HG03064 (cell line): ENCODE measurements at regions not wholly inside any gene's neighbourhood (a gene's known extent, or its start where the extent isn't known, plus 50 kb on each side); places are given as distances from the start of the nearest gene placed in this dataset.

Experiments
- ATAC-seq: cut with Tn5 transposase; IDR thresholded peaks from one replicate; pipeline ENCODE4 v1.9.1; 2021; ENCODE audit warnings: low read depth; ENCODE audit not compliant: unreplicated experiment

DNA sequence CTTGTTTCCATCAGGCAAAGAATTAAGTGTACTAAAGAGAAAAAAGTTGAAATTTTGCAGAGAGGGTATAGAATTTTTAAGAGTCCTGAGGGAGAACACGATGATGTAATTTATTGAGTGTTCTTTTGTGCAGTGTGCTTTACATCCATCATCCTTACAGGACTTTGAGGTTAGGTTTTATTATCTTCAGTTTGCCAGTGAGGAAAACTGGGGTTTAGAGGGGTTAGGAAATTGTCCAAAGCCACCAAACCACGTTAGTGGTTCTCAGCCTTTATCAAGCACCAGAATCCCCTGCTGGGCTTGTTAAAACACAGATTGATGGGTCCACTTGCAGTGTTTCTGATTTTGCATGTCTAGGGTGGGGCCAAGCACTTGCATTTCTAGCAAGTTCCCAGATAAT lies 277.5 kb downstream of the KCNS3 start:
- no peak for ATAC-seq

DNA sequence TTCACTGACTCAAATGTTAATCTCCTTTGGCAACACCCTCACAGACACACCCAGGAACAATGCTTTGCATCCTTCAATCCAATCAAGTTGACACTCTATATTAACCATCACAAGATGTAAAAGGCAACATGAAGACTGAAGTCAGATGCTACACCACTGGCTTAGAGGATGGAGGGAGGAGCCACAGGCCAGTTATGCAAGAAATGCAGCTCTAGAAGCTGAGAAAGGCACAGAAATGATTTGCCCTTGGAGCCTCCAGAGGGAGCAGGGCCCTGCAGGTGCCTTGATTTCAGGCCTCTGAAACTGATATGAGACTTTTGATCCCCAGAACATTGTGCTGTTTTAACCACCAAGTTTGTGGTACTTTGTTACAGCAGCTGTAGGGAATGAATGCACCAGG lies 276.3 kb downstream of the KCNS3 start:
- no peak for ATAC-seq

DNA sequence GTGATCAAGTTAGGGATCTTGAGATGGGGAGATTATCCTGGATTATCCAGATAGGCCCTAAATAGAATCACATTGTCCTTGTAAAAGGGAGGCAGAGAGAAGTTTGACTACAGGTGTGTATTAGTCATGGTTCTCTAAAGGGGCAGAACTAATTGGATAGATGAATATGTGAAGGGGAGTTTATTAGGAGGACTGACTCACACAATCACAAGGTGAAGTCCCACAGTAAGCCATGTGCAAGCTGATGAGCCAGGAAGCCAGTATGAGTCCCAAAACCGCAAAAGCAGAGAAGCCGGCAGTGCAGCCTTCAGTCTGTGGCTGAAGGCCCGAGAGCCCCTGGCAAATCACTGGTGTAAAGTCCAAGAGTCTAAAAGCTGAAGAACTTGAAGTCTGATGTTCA lies 275.8 kb downstream of the KCNS3 start:
- ATAC-seq: no peak

DNA sequence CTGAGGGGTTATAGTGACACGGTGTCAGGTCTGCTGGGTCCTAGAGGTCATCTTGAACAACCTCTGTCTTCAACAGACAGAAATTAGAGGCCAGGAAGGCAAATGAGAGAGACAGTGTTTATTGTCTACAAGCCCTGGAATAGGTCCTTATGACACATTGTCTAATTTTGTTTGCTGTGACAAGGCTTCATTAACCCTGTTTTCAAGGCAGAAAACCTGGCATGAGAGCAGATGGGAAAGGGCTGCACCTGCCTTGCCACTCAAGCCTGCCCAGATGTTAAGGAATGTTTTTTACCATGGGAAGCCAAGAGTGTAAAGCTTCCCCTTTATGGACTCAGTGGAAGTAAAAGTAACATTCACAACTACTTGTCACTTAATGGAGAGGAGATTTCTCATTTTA lies 275.3 kb downstream of the KCNS3 start:
- ATAC-seq: no peak

DNA sequence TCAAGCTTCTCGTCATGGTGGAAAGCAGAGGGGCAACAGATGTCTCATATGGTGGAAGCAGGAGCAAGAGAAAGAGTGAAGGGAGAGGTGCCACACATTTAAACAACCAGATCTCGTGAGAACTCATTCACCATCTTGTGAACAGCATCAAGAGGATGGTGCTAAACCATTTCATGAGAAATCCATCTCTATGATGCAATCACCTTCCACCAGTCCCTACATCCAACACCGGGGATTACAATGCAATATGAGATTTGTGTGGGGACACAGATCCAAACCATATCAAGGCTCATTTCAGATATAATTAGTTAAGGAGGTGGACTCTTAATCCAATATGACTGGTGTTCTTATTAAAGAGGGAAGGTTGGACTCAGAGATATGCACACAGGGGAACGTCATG lies 272.8 kb downstream of the KCNS3 start:
- ATAC-seq: no peak

DNA sequence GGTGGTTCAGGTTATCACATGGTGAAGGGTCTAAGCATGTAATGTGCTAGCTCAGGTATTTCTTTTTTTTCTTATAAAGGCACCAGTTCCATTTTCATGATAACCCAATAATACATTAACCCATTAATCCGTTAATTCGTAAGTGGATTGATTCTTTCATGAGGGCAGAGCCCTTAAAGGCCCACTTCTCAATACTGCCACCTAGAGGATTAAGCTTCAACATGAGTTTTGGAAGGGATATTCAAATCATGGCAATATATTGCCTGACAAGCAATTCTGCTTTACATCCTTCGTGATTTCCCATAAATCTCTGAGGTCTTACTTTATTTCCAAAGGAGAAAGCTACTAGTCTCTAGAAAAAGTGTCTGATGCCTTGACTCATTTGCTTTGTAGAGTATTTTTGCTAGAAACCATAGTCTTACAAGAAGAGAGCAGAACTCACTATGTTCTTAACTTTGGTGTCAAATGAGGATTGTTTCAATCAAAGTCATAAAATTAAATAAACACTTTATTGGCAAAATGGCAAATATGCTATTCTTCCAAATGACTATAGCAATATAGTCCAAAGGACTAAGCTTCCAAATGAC lies 271.3 kb downstream of the KCNS3 start:
- ATAC-seq: peak; percentile 81

DNA sequence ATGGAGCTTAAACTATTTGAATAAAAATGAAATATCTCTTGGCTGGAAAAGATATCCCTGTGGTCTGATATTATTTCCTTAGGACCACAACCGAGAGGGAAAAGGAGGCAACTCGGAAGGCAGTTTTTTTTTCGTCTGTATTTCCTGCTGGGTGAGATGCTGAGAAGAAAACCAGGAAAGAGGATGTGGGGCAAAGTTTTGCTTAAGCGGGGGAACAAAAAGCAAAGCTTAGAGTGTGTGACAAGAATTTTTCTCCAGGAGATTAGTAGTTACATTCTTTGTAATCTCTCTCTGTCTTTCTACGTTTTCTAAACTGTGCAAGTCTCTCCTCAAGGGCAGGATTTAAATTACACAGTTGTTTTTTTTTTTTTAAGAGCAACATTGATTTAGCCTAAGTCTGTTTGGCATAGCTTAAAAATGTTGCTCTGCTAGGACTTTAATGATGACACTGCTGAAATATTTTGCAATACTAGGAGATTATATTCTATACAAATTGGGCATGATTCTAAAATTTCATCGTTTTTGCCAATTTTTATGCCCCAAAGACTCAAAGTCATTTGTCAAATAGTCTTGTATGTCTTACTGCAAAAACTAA lies 258.5 kb downstream of the KCNS3 start:
- no peak for ATAC-seq

DNA sequence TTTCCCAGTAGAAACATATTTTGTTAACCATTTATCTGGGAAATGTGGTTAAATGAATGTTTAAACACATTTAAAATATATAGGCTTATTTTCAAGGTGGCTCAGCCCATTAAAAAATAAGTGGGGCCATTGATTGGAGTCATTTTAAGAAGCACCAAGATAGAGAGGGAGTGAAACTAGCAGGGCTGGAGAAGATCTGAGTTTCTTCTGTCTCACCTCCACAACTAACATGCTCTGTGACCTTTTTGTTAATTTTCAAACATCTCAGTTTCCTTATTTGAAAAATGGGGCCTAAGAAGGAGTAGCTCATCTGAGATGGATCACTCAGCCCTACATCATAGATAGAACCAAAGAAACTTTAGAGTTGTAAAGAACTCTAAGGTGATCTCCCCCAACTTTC lies 254.8 kb downstream of the KCNS3 start:
- ATAC-seq: no peak

DNA sequence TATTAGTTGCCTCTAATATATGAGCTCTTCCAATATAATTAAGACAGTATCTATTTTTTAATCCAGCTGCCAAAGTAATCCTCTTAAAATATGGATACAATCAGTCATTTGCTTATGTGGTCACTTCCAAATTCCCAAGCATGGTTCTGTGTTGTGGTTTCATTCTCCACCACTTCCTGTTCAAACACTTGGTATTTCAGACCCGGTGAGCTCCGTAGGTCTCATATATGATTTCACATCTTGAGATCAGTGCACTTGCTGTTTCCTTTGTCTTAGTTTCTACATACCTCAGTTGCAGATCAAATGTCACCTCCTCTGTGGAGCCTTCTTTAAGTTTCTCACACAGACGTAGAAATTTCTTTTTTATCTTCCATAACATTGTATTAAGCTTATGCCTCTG lies 254.2 kb downstream of the KCNS3 start:
- ATAC-seq: no peak

DNA sequence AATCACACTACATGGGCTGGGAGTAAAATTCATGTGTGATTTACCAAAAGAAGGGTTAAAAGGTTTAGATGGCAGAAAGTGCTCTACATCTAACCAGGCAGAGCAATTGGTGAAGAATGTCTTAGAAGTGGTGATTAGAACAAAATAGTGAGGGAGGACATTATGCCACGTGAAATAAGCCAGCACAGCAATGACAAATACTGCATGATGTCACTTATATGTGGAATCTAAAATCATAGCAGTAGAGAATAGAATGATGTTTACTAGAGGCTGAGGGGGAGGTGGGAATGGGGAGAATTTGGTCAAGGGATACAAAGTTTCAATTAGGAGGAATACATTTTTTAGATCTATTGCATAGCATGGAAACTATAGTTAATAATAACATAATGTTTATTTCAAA lies 253.3 kb downstream of the KCNS3 start:
- ATAC-seq: no peak

DNA sequence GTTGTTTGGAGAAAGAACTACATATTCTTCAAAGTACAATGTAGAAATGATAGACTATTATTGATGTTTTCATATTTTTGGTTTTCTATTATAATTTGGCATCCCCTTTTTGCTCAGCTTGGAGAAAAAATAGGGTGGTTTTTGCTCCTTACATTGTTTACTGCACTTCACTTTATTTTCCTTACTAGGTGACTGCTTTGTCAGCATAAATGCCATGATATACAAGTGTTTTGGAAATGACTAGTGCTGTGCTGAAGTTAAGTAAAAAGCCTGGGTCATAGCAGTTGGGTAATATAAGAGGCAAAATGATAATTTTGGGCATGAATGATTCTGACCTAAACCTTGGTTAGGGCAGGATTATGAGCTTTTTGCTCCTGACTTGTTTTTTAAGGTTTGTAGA lies 250.9 kb downstream of the KCNS3 start:
- ATAC-seq: no peak

DNA sequence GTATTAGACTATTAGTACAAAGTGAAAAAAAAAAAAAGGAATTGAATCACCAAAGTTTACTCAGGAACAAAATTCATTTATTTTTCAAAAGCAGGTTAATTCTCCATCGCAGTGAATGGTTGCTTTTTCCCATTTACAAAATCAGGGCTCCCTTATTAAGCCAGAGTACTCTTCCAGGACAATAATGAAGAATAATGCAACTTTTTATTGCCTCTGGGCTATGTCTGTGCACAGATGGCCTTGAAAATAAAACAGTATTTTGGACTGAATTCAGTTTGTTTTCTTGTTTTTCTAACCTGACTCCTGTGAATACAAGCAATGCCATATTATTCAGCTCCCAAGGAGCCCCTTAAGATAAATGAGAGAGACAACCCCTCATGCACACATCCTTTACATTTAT lies 246.8 kb downstream of the KCNS3 start:
- ATAC-seq: no peak

DNA sequence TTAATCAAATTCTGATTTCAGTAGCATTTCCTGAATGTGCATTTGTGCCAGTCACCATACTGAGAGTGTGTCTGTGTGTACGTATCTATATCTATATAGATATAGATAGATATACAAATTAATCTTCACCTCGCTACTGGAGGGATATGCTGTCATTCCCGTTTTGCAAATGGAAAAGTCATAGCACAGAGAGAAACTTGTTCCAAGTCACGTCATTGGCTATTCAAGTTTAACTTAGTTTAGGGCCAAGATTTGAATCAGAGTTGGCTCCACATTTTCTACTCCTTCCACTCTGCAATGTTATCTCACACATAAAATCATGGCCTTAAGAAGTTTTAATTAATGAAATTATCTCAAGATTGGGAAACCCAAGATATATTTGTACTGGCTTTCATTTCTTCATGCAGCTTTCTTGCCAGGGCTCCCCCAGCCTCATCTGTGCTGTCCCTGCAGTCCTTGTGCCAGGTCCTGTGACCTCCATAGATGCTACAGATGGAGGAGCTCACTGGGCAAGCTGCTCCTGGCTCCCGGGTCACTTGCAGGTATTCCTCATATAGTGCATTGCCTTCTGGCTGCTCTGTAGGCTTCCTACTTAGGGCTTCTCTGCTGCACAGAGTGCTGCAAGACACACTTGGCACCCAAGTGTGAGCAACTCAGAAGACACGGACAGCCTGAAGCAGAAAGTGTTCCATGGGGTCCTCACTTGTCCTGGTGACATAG lies 245.8 kb downstream of the KCNS3 start:
- no peak for ATAC-seq

DNA sequence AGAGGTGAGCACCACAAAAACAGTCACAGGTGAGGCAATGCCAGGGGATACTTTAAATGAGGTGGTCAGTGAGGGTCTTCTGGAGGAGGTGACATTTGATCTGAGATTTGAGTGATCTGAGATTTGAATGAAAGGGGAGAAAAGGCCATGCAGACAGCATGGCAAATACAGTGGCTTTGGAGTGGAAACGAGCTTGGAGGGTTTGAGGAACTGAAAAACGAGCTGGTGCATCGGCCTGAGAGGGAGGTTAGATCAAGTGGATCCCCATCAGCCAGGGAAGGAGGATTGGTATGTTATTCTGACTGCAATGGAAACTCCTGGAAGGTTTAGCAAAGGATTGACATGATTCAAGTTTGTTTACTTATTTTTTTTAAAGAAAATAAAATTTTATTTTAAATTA lies 245.1 kb downstream of the KCNS3 start:
- no peak for ATAC-seq

DNA sequence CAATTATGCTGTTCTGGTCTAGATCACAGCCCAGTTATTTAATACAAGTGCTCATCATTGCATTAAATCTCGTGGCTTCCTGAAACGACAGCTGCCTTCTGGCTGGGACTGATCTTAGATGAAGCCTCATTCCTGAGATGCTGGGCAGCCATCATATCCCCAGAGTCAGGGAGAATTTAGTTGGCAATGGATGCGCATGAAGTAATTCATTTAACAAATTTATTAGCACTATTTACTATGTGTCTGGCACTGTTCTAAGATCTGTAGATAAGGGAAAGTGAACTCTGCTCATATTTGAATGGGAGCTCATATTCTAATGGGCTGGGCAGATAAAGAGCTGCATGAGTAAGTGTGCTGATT lies 244.7 kb downstream of the KCNS3 start:
- ATAC-seq: no peak

DNA sequence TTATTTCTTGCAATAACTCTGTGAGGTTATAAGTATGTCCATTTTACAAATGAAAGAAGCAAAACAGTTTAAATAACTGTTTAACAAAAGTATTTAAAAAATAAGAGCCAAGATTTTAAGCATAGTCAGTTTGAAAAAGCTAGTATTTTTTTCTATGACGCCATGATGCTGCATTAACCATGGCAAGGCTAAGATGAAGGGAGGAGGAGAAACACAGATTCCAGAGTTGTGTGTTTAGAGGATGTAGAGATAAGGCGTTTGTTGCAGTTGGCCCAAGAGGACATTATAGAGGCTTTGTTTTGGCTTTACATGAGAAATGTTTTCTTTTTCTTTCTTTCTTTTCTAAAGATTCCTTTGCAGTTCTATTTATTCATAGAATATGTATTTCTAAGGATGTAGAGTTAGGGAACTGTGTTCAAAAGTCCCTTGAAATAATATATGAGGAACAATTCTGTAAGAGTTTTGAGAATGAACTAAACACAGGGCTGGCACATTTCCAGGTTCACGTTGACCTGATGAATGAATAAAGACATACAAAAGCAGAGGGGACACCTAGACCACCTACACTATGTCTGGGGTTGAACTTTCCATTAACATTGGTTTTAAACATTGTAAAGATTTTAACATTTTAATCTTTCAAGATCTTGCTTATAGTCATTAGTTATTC lies 244.2 kb downstream of the KCNS3 start:
- ATAC-seq: no peak

DNA sequence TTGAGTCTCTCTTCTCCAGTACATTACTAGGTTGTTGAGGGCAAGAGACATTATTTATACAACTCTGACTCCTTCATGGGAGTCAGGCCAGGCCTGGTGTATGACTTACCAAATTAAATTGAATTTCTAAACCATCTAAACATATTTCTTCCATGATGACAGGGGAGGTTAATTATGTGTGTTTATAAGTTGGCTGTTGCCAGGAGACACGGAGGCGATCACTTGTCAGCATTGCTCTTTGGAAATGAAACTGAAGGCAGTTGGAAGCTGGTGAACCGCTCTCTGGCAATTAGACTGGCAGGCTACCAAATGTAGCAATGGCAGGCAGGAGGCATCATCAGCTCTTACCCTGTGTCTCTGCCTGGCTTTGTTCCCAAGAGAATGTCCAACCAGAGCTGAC lies 241.4 kb downstream of the KCNS3 start:
- no peak for ATAC-seq

DNA sequence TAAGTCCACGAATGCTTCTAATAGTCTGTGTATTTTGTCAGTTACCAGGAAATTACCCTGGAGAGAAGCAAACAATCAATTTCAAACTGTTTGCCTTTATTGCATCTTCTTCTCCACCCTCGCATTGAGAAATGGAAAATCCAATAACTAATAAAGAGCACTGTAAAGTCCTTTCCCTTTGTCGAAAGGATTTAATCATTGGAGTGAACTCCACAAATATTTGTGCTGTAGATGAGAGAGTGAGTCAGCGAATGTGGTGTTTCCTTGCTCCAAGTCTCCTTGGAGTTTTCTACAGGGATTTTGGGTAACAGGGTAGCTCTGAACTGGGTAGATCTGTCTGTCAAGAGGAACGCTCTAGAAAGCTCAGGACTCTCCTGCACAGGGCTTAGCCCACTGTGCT lies 240.2 kb downstream of the KCNS3 start:
- ATAC-seq: no peak

DNA sequence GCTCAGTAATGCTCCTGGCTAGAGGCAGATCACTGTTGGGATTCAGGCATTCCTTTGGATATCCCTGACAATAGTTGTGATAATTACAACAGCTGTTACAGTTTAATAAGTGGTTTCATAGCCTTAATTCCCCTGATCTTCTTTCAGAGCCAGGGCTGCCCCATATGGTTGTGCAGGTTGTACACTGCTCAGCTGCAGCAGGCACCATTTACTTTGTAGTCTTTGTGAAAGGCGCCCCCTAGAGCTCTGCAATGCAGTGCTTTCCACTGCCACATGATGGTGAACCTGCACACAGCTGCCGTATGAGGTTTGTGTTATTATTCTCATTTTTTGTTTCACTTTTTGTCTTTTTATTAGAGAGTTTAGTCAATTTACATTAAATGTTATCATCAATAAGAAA lies 239.1 kb downstream of the KCNS3 start:
- peak; percentile 84 for ATAC-seq

DNA sequence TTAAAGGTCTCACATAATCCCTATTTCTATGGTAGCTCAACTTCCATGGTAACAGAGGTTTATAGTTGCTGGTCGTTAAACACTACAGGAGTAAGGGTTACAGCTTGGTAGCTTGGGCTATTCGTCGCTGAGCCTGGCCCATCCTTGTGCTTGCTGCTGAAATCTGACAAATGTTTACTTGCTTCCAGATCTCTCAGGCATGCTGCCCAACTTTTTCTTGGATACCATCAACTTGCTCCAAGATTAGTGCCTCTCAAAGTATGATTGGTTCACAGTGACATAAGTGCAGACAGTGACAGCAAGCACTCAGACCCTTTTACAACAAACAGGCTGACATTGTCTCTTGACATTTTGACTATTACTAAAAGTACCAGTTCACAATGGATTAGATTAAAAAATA lies 231.8 kb downstream of the KCNS3 start:
- ATAC-seq: no peak

DNA sequence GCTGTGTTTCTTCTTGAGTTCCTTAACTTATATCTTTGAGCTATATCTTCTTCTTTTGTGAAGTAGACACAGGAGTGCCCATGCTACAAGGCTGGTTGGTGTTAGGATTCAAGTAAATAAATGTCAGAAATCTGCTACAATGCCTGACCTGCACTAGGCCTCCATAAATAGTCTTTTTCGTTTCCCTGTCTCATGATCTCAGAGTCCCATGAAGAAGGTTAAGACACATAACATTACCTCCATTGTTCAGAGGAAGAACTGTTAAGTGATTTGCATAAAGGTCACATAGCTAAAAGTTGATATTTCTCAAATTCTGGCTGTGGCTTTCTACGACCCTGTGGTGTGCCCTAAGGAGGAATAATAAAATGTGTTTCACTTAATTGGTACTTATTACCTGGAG lies 228.4 kb downstream of the KCNS3 start:
- no peak for ATAC-seq

DNA sequence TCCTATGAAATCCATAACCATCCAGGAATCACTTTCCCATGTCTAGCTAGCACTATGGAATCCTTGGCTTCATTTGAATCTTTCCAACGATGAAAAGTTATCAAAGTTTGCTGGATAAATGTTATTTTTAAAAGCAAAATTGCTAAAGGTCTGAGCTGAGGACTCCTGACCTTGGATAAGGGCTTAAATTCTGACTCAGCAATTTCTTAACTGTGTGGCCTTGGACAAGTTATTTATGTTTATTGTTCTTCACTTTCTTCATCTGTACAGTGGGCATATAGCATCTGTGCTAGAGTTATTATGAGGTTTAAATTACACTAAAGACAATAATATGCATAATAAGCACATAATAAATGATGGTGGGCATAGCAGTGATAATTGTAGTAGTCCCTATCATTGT lies 227.5 kb downstream of the KCNS3 start:
- no peak for ATAC-seq
